Heart left ventricle (tissue), 16 donors: ENCODE measurements at regions not wholly inside any gene's neighbourhood (a gene's known extent, or its start where the extent isn't known, plus 50 kb on each side); places are given as distances from the start of the nearest gene placed in this dataset.
"Not testable (repeated sequence)": the region's sequence is repeated elsewhere in the genome, so short reads cannot be mapped to it uniquely, and the experiment has no call there.

ENCODE experiments used
- ATAC-seq, 4 donors: fragments of 200-7000 bp; cut with Tn5 transposase; one replicate each; pipeline ENCODE4 v1.9.1; 2020 to 2022; ENCODE audit warnings: moderate library complexity in 4 of 4, mild to moderate bottlenecking in 3 of 4, moderate number of reproducible peaks in 1 of 4
- DNase-seq, 5 donors: peaks; one replicate each; pipeline ENCODE4 v3.0.0-alpha.2; 2020
- H3K27ac ChIP-seq, 12 donors: fragments of 200-600 bp; sonication (generic) in 4 of 12; one replicate each; pipeline versions ENCODE4 v1.5.0 to v1.8.0; 2016 to 2022; ENCODE audit warnings: mild to moderate bottlenecking in 2 of 12
- H3K27me3 ChIP-seq, 9 donors: fragments of 200-600 bp; sonication (generic) in 2 of 9; one replicate each; pipeline versions ENCODE4 v1.5.1 to v1.8.0; 2016 to 2022; ENCODE audit warnings: mild to moderate bottlenecking in 3 of 9
- H3K36me3 ChIP-seq, 9 donors: fragments of 200-600 bp; sonication (generic) in 2 of 9; one replicate each; pipeline versions ENCODE4 v1.5.0 to v1.8.0; 2018 to 2022; ENCODE audit warnings: mild to moderate bottlenecking in 2 of 9
- H3K4me1 ChIP-seq, 12 donors: fragments of 200-600 bp; sonication (generic) in 4 of 12; one replicate each; pipeline versions ENCODE4 v1.5.0 to v1.8.0; 2016 to 2022; ENCODE audit warnings: mild to moderate bottlenecking in 3 of 12
- H3K4me3 ChIP-seq, 12 donors: fragments of 200-600 bp; sonication (generic) in 4 of 12; one replicate each; pipeline versions ENCODE4 v1.5.0 to v1.8.0; 2017 to 2022; ENCODE audit warnings: mild to moderate bottlenecking in 9 of 12, moderate library complexity in 4 of 12
- H3K9me3 ChIP-seq, 12 donors: fragments of 200-600 bp; sonication (generic) in 4 of 12; one replicate each; pipeline versions ENCODE4 v1.5.0 to v1.8.0; 2016 to 2022; ENCODE audit warnings: mild to moderate bottlenecking in 1 of 12
- POLR2A ChIP-seq, 2 donors: fragments of 450-650 bp; IDR thresholded peaks; one replicate each; pipeline ENCODE4 v1.6.1; 2017; ENCODE audit warnings: antibody characterized with exemption in 2 of 2, mild to moderate bottlenecking in 2 of 2, moderate library complexity in 2 of 2
- WGBS, 4 donors: extraction: QIAGEN DNeasy Blood & Tissue Kit in 2 of 4; methylation state at CpG; one replicate each; pipeline versions ENCODE4 v1.1.5 to v1.1.7; 2013 to 2018; 5-methylcytosine and 5-hydroxymethylcytosine counted together
- intact Hi-C, 10 donors: fragments of 100-400 bp; cut with DNase I; formaldehyde crosslinking; loops; one replicate each; pipeline versions ENCODE4 v1.11.1 to v1.14.2; 2022
- TF ChIP-seq, protein P1 (sequence below), 12 donors: fragments of 200-600 bp; sonication (generic) in 4 of 12; IDR thresholded peaks; one replicate each; pipeline versions ENCODE4 v1.5.0 to v1.8.0; 2018 to 2022; ENCODE audit warnings: antibody characterized with exemption in 12 of 12, mild to moderate bottlenecking in 5 of 12
- donor health status: ischemic (EF 13 %, LVEDD 7.1; RV severe dilation, severe dysfunction).
- donor health status: healthy with polysubstance abuse.
- donor health status: DM: no; HTN: yes; CAD: no.
- donor health status: DM: no; HTN: no; CAD: no.
- donor health status: ischemic (EF 25% LVEDD 6.9; RV normal size, moderate dysfunction).
- donor health status: ischemic (EF 25% LVEDD 5.7; RV mildly dilated, moderate dysfunction).
- donor health status: healthy.
- donor health status: DM: yes; HTN: yes; CAD: no.
- donor health status: ischemic (EF 35%, LVEDD 5.7; RV mildly dilated, moderate dysfunction).
- donor health status: nonischemic (EF 11% LVEDD 7.7; RV severe dilation, severe dysfunction).
- donor health status: DM: yes; HTN: yes; CAD: no.
- donor health status: PGD.
- donor health status: ischemic (EF 29% LVEDD 5.4; RV normal size, mild dysfunction).
- donor health status: nonischemic (EF 23%, LVEDD 6.1; RV moderate dilation, normal function).

DNA sequence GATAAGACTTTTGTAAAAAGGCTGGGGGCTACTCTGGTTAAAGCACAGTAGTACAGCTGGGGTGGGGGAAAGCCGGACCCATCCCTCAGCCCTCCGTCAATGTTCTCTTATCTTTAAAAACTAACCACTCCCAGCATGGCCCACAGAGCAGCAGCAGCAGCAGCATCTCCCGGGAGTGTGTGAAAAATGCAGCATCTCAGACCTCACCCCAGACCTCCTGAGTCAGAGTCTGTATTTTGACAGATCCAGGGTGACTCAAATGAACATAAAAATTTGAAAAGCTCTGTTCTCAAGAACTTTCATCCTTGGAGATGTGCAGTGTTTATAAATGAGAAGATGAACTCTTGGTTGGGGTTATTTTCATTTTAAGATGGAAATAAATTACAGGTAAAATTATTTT is 277.7 kb upstream of the ECI2 start:
- WGBS, 4 donors: 61 to 66% (median 63%) methylated on average over 3 of the region's 3 CpGs
- H3K9me3 ChIP-seq: peaks cover 0 to 8% (median 0%) of the 10 kb centered on the region in 12 donors
- H3K27ac ChIP-seq: no peak overlapping the region
- no peaks in the 10 kb centered on the region for H3K36me3 ChIP-seq
- intact Hi-C loops: no loop called here
- ATAC-seq (peak in 2 of 4 donors; percentile 68 to 78), DNase-seq (no peak)
- TF ChIP-seq, protein P1, sequence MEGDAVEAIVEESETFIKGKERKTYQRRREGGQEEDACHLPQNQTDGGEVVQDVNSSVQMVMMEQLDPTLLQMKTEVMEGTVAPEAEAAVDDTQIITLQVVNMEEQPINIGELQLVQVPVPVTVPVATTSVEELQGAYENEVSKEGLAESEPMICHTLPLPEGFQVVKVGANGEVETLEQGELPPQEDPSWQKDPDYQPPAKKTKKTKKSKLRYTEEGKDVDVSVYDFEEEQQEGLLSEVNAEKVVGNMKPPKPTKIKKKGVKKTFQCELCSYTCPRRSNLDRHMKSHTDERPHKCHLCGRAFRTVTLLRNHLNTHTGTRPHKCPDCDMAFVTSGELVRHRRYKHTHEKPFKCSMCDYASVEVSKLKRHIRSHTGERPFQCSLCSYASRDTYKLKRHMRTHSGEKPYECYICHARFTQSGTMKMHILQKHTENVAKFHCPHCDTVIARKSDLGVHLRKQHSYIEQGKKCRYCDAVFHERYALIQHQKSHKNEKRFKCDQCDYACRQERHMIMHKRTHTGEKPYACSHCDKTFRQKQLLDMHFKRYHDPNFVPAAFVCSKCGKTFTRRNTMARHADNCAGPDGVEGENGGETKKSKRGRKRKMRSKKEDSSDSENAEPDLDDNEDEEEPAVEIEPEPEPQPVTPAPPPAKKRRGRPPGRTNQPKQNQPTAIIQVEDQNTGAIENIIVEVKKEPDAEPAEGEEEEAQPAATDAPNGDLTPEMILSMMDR (IDR thresholded peaks at IDR 0.05): no peak
- H3K4me3 ChIP-seq: no peak overlapping the region
- peaks cover 0 to 5% (median 0%) of the 10 kb centered on the region in 12 donors for H3K4me1 ChIP-seq
- H3K27me3 ChIP-seq: no peaks in the 10 kb centered on the region

DNA sequence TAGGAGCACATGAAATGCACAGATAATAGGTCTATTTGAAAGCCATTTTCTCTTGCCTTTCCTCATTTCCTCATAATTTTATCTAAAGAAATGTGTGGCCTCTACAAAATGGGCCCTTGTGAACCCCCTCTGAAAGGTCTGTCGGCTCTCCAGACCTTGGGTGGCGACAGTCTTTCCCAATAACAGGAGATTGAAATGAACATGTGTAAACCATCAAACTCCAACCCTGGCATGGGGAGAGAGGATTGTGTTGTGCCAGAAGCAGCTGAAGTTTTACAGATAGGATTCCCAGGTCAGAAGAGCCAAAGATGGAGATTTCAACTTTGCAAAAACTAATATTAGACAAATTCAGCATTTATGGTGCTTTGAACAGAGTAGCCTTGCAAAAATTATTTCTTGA is 277.1 kb upstream of the ECI2 start:
- no peak overlapping the region for H3K4me3 ChIP-seq
- peaks cover 0 to 5% (median 0%) of the 10 kb centered on the region in 12 donors for H3K4me1 ChIP-seq
- H3K27me3 ChIP-seq: no peaks in the 10 kb centered on the region
- peak in 2 of 4 donors; percentile 24 to 43 for ATAC-seq
- intact Hi-C loops: no loop called here
- no peaks in the 10 kb centered on the region for H3K36me3 ChIP-seq
- DNase-seq: no peak
- 73 to 83% (median 79%) methylated on average over 2 of the region's 2 CpGs for WGBS, 4 donors
- peaks cover 0 to 8% (median 0%) of the 10 kb centered on the region in 12 donors for H3K9me3 ChIP-seq
- H3K27ac ChIP-seq: no peak overlapping the region
- TF ChIP-seq, protein P1 (IDR thresholded peaks at IDR 0.05): no peak
- no peak for TF ChIP-seq POLR2A (IDR thresholded peaks at IDR 0.05)

DNA sequence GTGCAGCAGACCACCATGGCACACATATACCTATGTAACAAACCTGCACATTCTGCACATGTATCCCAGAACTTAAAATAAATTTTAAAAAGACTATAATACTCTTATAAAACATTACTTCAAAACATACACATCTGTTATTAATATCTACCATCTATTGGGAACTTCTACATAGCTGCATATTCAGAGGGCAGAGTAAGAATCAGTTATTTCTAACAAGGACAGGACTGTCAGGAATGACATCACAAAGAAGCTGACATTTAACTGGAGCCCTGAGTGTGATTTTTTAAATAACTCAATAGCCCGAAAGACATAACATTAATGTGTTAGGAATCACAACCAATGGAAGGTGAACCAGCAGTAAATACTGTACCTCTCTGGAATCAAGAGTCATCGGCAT is 276.7 kb upstream of the ECI2 start:
- H3K4me1 ChIP-seq: peaks cover 0 to 6% (median 0%) of the 10 kb centered on the region in 12 donors
- ATAC-seq: no peak
- peaks cover 0 to 8% (median 0%) of the 10 kb centered on the region in 12 donors for H3K9me3 ChIP-seq
- TF ChIP-seq, protein P1 (IDR thresholded peaks at IDR 0.05): no peak
- no peak for TF ChIP-seq POLR2A (IDR thresholded peaks at IDR 0.05)
- no peaks in the 10 kb centered on the region for H3K36me3 ChIP-seq
- H3K27me3 ChIP-seq: no peaks in the 10 kb centered on the region
- H3K27ac ChIP-seq: no peak overlapping the region
- 39 to 47% (median 43%) methylated on average over 2 of the region's 2 CpGs for WGBS, 4 donors
- no peak for DNase-seq
- no peak overlapping the region for H3K4me3 ChIP-seq
- intact Hi-C loops: no loop called here

DNA sequence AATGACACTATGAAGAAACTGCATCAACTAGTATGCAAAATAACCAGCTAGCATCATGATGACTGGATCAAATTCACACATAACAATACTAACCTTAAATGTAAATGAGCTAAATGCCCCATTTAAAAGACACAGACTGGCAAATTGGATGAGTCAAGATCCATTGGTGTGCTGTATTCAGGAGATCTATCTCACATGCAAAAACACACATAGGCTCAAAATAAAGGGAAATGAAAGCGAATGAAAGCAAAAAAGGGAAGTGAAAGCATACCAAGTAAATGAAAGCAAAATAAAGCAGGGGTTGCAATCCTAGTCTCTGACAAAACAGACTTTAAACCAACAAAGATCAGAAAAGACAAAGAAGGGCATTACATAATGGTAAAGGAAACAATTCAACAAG is 272.3 kb upstream of the ECI2 start:
- ATAC-seq, H3K36me3 ChIP-seq, DNase-seq, H3K27me3 ChIP-seq, H3K9me3 ChIP-seq, H3K4me3 ChIP-seq: not testable (repeated sequence)
- WGBS, 4 donors: 87 to 89% (median 88%) methylated on average over 1 of the region's 1 CpG
- Histone ChIP-seq H3K4me1 (peaks cover 0 to 28% (median 12%) of the 10 kb centered on the region in 12 donors), H3K27ac (peak overlapping the region in 1 of 12 donors; percentile 42)
- intact Hi-C loops: loop anchor here in 1 of 10 donors (10.0 kb wide), 1 partner anchor 53 kb away; no protein-coding TSS in a partner anchor

DNA sequence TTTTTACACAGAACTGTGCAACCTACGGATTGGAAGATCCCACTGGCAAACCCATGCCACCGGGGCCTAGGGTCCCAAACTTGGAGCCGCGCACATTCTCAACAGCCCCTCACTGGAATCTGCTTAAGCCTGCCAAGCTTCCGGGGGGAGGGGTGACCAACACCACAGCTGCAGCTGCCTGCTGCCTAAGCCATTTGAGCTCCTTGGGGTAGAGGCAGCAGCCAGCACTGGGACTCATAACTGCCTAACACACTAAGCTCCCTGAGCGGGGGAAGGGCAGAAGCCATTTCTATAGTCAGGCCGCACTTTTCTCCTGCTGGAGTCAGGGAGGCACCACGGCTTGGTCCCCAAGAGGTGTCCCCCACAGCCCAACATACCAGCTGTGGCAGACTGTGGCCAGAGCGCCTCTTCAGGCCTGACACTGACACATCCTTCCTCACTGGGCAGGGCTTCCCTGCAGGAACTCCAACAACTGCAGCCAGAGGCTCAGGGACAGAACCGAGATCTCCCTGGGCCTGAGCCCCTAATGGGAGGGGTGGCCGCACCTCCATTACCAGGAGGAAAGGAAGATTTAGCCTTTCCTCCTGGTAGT is 270.3 kb upstream of the ECI2 start:
- DNase-seq: no peak
- no peaks in the 10 kb centered on the region for H3K27me3 ChIP-seq
- H3K4me1 ChIP-seq: peaks cover 6 to 35% (median 20%) of the 10 kb centered on the region in 12 donors
- TF ChIP-seq POLR2A (IDR thresholded peaks at IDR 0.05): no peak
- TF ChIP-seq, protein P1 (IDR thresholded peaks at IDR 0.05): no peak
- peaks cover 0 to 4% (median 0%) of the 10 kb centered on the region in 12 donors for H3K9me3 ChIP-seq
- H3K4me3 ChIP-seq: no peak overlapping the region
- H3K36me3 ChIP-seq: no peaks in the 10 kb centered on the region
- no peak for ATAC-seq
- H3K27ac ChIP-seq: no peak overlapping the region
- WGBS, 4 donors: 76 to 86% (median 83%) methylated on average over 7 to 11 of the region's 11 CpGs
- intact Hi-C loops: loop anchor here in 1 of 10 donors (10.0 kb wide), 1 partner anchor 51 kb away; no protein-coding TSS in a partner anchor
